AML-193 (cell line): ENCODE measurements at regions not wholly inside any gene's neighbourhood (a gene's known extent, or its start where the extent isn't known, plus 50 kb on each side); places are given as distances from the start of the nearest gene placed in this dataset.
"Not testable (repeated sequence)": the region's sequence is repeated elsewhere in the genome, so short reads cannot be mapped to it uniquely, and the experiment has no call there.

Source experiments
- DNase-seq, 2 experiments: peaks; one replicate each; lab custom pipeline; 2025; lab: John Stamatoyannopoulos, UW

GRCh38 chr20:4358552-4358951 is 109.5 kb upstream of the ADRA1D start:
- no peak for DNase-seq

- DNase-seq: no peak
Measured at GRCh38 chr20:4352348-4352747, 103.3 kb upstream of the ADRA1D start.

- no peak for DNase-seq
Measured at GRCh38 chr20:4350096-4350495, 101.0 kb upstream of the ADRA1D start.

- no peak for DNase-seq
Measured at GRCh38 chr20:4344670-4345069, 95.6 kb upstream of the ADRA1D start.

- no peak for DNase-seq
Measured at GRCh38 chr20:4342609-4343008, 93.5 kb upstream of the ADRA1D start.

- no peak for DNase-seq
Measured at GRCh38 chr20:4341804-4342485, 92.9 kb upstream of the ADRA1D start.

GRCh38 chr20:4335722-4336121 is 86.6 kb upstream of the ADRA1D start:
- no peak for DNase-seq

GRCh38 chr20:4332121-4332860 is 83.2 kb upstream of the ADRA1D start:
- DNase-seq: no peak

- DNase-seq: no peak
Measured at GRCh38 chr20:4330011-4330410, 80.9 kb upstream of the ADRA1D start.

- DNase-seq: no peak
Measured at GRCh38 chr20:4329232-4329631, 80.1 kb upstream of the ADRA1D start.

GRCh38 chr20:4328541-4328940 is 79.5 kb upstream of the ADRA1D start:
- no peak for DNase-seq

- no peak for DNase-seq
Measured at GRCh38 chr20:4327956-4328355, 78.9 kb upstream of the ADRA1D start.

- DNase-seq: no peak
Measured at GRCh38 chr20:4326195-4327065, 77.3 kb upstream of the ADRA1D start.

- no peak for DNase-seq
Measured at GRCh38 chr20:4325548-4326187, 76.6 kb upstream of the ADRA1D start.

- DNase-seq: no peak
Measured at GRCh38 chr20:4324611-4325243, 75.6 kb upstream of the ADRA1D start.

- DNase-seq: no peak
Measured at GRCh38 chr20:4322499-4322898, 73.4 kb upstream of the ADRA1D start.

GRCh38 chr20:4320291-4320690 is 71.2 kb upstream of the ADRA1D start:
- DNase-seq: peak in 1 of 2 experiments; percentile 5

- DNase-seq: no peak
Measured at GRCh38 chr20:4318891-4319290, 69.8 kb upstream of the ADRA1D start.

- DNase-seq: not testable (repeated sequence)
Measured at GRCh38 chr20:4310616-4311015, 61.5 kb upstream of the ADRA1D start.

GRCh38 chr20:4306206-4306605 is 57.1 kb upstream of the ADRA1D start:
- DNase-seq: no peak

- DNase-seq: no peak
Measured at GRCh38 chr20:4305091-4305490, 56.0 kb upstream of the ADRA1D start.

- DNase-seq: no peak
Measured at GRCh38 chr20:4304601-4305000, 55.5 kb upstream of the ADRA1D start.
